CD1c-positive myeloid dendritic cell (primary cell): ENCODE measurements at regions not wholly inside any gene's neighbourhood (a gene's known extent, or its start where the extent isn't known, plus 50 kb on each side); places are given as distances from the start of the nearest gene placed in this dataset.
A peak's percentile ranks its signal among the peaks of the same experiment; 100 is the strongest.

Source experiments
- DNase-seq: peaks from one replicate; pipeline ENCODE4 v3.0.0-alpha.2; 2016; ENCODE audit errors: extremely low spot score

GRCh38 chr12:24723759-24724158, 225.1 kb downstream of the BCAT1 start:
- DNase-seq: no peak

GRCh38 chr12:24721191-24721590, 227.7 kb downstream of the BCAT1 start:
- DNase-seq: no peak

GRCh38 chr12:24719293-24719721, 229.6 kb downstream of the BCAT1 start:
- DNase-seq: no peak

GRCh38 chr12:24718617-24719016, 230.3 kb downstream of the BCAT1 start:
- DNase-seq: no peak

- DNase-seq: no peak
Measured at GRCh38 chr12:24714237-24714636, 234.7 kb downstream of the BCAT1 start.

GRCh38 chr12:24711056-24712008, 237.6 kb downstream of the BCAT1 start:
- DNase-seq: peak; percentile 61

- no peak for DNase-seq
Measured at GRCh38 chr12:24709216-24709615, 239.7 kb downstream of the BCAT1 start.

GRCh38 chr12:24708718-24709117, 240.2 kb downstream of the BCAT1 start:
- DNase-seq: no peak

- no peak for DNase-seq
Measured at GRCh38 chr12:24708043-24708442, 240.9 kb downstream of the BCAT1 start.

GRCh38 chr12:24707334-24707733, 241.6 kb downstream of the BCAT1 start:
- DNase-seq: no peak

GRCh38 chr12:24705741-24706358, 243.1 kb downstream of the BCAT1 start:
- DNase-seq: peak; percentile 75

- DNase-seq: no peak
Measured at GRCh38 chr12:24705216-24705615, 243.7 kb downstream of the BCAT1 start.

- DNase-seq: no peak
Measured at GRCh38 chr12:24701343-24701742, 247.6 kb downstream of the BCAT1 start.

GRCh38 chr12:24698972-24699371, 249.9 kb downstream of the BCAT1 start:
- no peak for DNase-seq

GRCh38 chr12:24697769-24698168, 251.1 kb downstream of the BCAT1 start:
- no peak for DNase-seq

- no peak for DNase-seq
Measured at GRCh38 chr12:24697295-24697694, 251.6 kb downstream of the BCAT1 start.

- no peak for DNase-seq
Measured at GRCh38 chr12:24696800-24697199, 252.1 kb downstream of the BCAT1 start.

- no peak for DNase-seq
Measured at GRCh38 chr12:24695657-24696329, 253.1 kb downstream of the BCAT1 start.

- DNase-seq: no peak
Measured at GRCh38 chr12:24695103-24695502, 253.8 kb downstream of the BCAT1 start.

GRCh38 chr12:24688601-24689000, 260.3 kb downstream of the BCAT1 start:
- no peak for DNase-seq

- DNase-seq: no peak
Measured at GRCh38 chr12:24681570-24681969, 267.3 kb downstream of the BCAT1 start.

- peak; percentile 41 for DNase-seq
Measured at GRCh38 chr12:24679126-24679525, 269.8 kb downstream of the BCAT1 start.

GRCh38 chr12:24678436-24678835, 270.5 kb downstream of the BCAT1 start:
- DNase-seq: no peak
